H9 (cell line): ENCODE measurements at regions not wholly inside any gene's neighbourhood (a gene's known extent, or its start where the extent isn't known, plus 50 kb on each side); places are given as distances from the start of the nearest gene placed in this dataset.
"Not testable (repeated sequence)": the region's sequence is repeated elsewhere in the genome, so short reads cannot be mapped to it uniquely, and the experiment has no call there.

Experiments
- DNase-seq: peaks from one replicate; pipeline ENCODE4 v3.0.0-alpha.2; 2017
- H2AFZ ChIP-seq: one replicate; pipeline ENCODE4 v1.6.1; 2013; ENCODE audit warnings: mild to moderate bottlenecking, low read length, control low read depth, moderate library complexity
- H2AK5ac ChIP-seq: 2 replicates; pipeline ENCODE4 v1.6.1; 2013; ENCODE audit warnings: low read length, control low read depth, mixed read lengths; ENCODE audit not compliant: insufficient read length
- H2BK120ac ChIP-seq: one replicate; pipeline ENCODE4 v1.6.1; 2013; ENCODE audit warnings: low read depth, mild to moderate bottlenecking, low read length, control low read depth, inconsistent platforms; ENCODE audit not compliant: poor library complexity, severe bottlenecking
- H2BK12ac ChIP-seq: 2 replicates; pipeline ENCODE4 v1.6.1; 2013; ENCODE audit warnings: low read length, control low read depth, mixed read lengths, low read depth; ENCODE audit not compliant: insufficient read length
- H2BK15ac ChIP-seq: 2 replicates; pipeline ENCODE4 v1.6.1; 2013; ENCODE audit warnings: low read depth, low read length, control low read depth
- H2BK20ac ChIP-seq: one replicate; pipeline ENCODE4 v1.6.1; 2013; ENCODE audit warnings: low read depth, mild to moderate bottlenecking, low read length, control low read depth, inconsistent platforms; ENCODE audit not compliant: poor library complexity, severe bottlenecking
- H2BK5ac ChIP-seq: 2 replicates; pipeline ENCODE4 v1.6.1; 2013; ENCODE audit warnings: low read length, control low read depth, mixed read lengths; ENCODE audit not compliant: insufficient read length
- H3K14ac ChIP-seq: 2 replicates; pipeline ENCODE4 v1.6.1; 2013; ENCODE audit warnings: low read length, control low read depth; ENCODE audit not compliant: insufficient read depth
- H3K18ac ChIP-seq: 2 replicates; pipeline ENCODE4 v1.6.1; 2013; ENCODE audit warnings: low read depth, mild to moderate bottlenecking, mixed read lengths, low read length, control low read depth; ENCODE audit not compliant: insufficient read length
- H3K23ac ChIP-seq: 2 replicates; pipeline ENCODE4 v1.6.1; 2013; ENCODE audit warnings: low read length, control low read depth, mixed read lengths, low read depth; ENCODE audit not compliant: insufficient read length
- H3K23me2 ChIP-seq: 2 replicates; pipeline ENCODE4 v1.6.1; 2013; ENCODE audit warnings: low read depth, mild to moderate bottlenecking, mixed read lengths, low read length, control low read depth; ENCODE audit not compliant: insufficient read length, poor library complexity, severe bottlenecking
- H3K27ac ChIP-seq: 2 replicates; pipeline ENCODE4 v1.5.1; 2013; ENCODE audit warnings: low read length, control low read depth, mixed read lengths, low read depth; ENCODE audit not compliant: insufficient read length
- H3K27me3 ChIP-seq: 2 replicates; pipeline ENCODE4 v1.6.1; 2013; ENCODE audit warnings: low read length, control low read depth, inconsistent platforms; ENCODE audit not compliant: insufficient read depth
- H3K4ac ChIP-seq: 2 replicates; pipeline ENCODE4 v1.6.1; 2013; ENCODE audit warnings: low read depth, mild to moderate bottlenecking, control low read depth, inconsistent platforms, low read length, moderate library complexity
- H3K4me1 ChIP-seq: 2 replicates; pipeline ENCODE4 v1.6.1; 2013; ENCODE audit warnings: low read length, control low read depth, inconsistent platforms; ENCODE audit not compliant: insufficient read depth
- H3K4me2 ChIP-seq: 2 replicates; pipeline ENCODE4 v1.6.1; 2013; ENCODE audit warnings: low read length, control low read depth, mixed read lengths; ENCODE audit not compliant: insufficient read length, insufficient read depth
- H3K56ac ChIP-seq: 2 replicates; pipeline ENCODE4 v1.6.1; 2013; ENCODE audit warnings: low read depth, mild to moderate bottlenecking, mixed read lengths, low read length, control low read depth; ENCODE audit not compliant: insufficient read length
- H3K79me1 ChIP-seq: 2 replicates; pipeline ENCODE4 v1.6.1; 2013; ENCODE audit warnings: low read depth, mild to moderate bottlenecking, moderate library complexity, low read length, control low read depth, inconsistent platforms; ENCODE audit not compliant: insufficient read depth, poor library complexity, severe bottlenecking
- H3K79me2 ChIP-seq: 2 replicates; pipeline ENCODE4 v1.6.1; 2013; ENCODE audit warnings: low read length, control low read depth, inconsistent platforms; ENCODE audit not compliant: insufficient read depth
- H3K9ac ChIP-seq: 2 replicates; pipeline ENCODE4 v1.6.1; 2013; ENCODE audit warnings: low read length, control low read depth, mixed read lengths; ENCODE audit not compliant: insufficient read length; ENCODE audit errors: extremely low read depth
- H3K9me3 ChIP-seq: one replicate; pipeline ENCODE4 v1.6.1; 2013; ENCODE audit warnings: low read depth, low read length, inconsistent platforms; ENCODE audit not compliant: control insufficient read depth
- H3T11ph ChIP-seq: one replicate; pipeline ENCODE4 v1.6.1; 2013; ENCODE audit warnings: mild to moderate bottlenecking, low read length, control low read depth, inconsistent platforms
- H4K20me1 ChIP-seq: one replicate; pipeline ENCODE4 v1.6.1; 2013; ENCODE audit not compliant: control insufficient read depth, insufficient read length, insufficient read depth
- H4K5ac ChIP-seq: 2 replicates; pipeline ENCODE4 v1.6.1; 2013; ENCODE audit warnings: low read depth, mild to moderate bottlenecking, mixed read lengths, low read length, control low read depth; ENCODE audit not compliant: insufficient read length
- H4K8ac ChIP-seq: replicated peaks from 2 replicates; pipeline ENCODE4 v1.6.1; 2013; ENCODE audit warnings: low read length, control low read depth, mixed read lengths, low read depth; ENCODE audit not compliant: insufficient read length
- H4K91ac ChIP-seq: 2 replicates; pipeline ENCODE4 v1.6.1; 2013; ENCODE audit warnings: low read depth, mild to moderate bottlenecking, moderate library complexity, mixed read lengths, low read length, control low read depth; ENCODE audit not compliant: insufficient read length
- H3K27ac Mint-ChIP-seq, 3 experiments: 2 replicates in 2 of 3; 3 replicates in 1 of 3; pipeline ENCODE4 v1.8.0; 2020 to 2021; ENCODE audit warnings: mixed read lengths in 3 of 3, mild to moderate bottlenecking in 1 of 3, moderate library complexity in 1 of 3
- H3K27me3 Mint-ChIP-seq: 2 replicates; pipeline ENCODE4 v1.8.0; 2021; ENCODE audit warnings: low read depth, mild to moderate bottlenecking, moderate library complexity, mixed read lengths
- H3K36me3 Mint-ChIP-seq, 3 experiments: 2 replicates in 2 of 3; 3 replicates in 1 of 3; pipeline ENCODE4 v1.8.0; 2020 to 2021; ENCODE audit warnings: low read depth in 3 of 3, mixed read lengths in 3 of 3; ENCODE audit not compliant: insufficient read depth in 1 of 3
- H3K4me1 Mint-ChIP-seq, 2 experiments: 2 replicates each; pipeline ENCODE4 v1.8.0; 2020; ENCODE audit warnings: mixed read lengths in 2 of 2
- H3K4me3 Mint-ChIP-seq, 2 experiments: 2 replicates in 1 of 2; 3 replicates in 1 of 2; pipeline ENCODE4 v1.8.0; 2020 to 2021; ENCODE audit warnings: mild to moderate bottlenecking in 2 of 2, mixed read lengths in 2 of 2, moderate library complexity in 1 of 2
- H3K9me3 Mint-ChIP-seq, 2 experiments: 2 replicates in 1 of 2; 3 replicates in 1 of 2; pipeline ENCODE4 v1.8.0; 2020; ENCODE audit warnings: mild to moderate bottlenecking in 2 of 2, mixed read lengths in 2 of 2, moderate library complexity in 1 of 2
- WGBS: extraction: QIAGEN DNeasy Blood & Tissue Kit; methylation state at CpG from one replicate; pipeline ENCODE4 v1.1.7; 2013; ENCODE audit warnings: missing lambda C conversion rate, low lambda C conversion rate, mixed read lengths; ENCODE audit not compliant: insufficient read length; ENCODE audit errors: extremely low coverage; 5-methylcytosine and 5-hydroxymethylcytosine counted together

GRCh38 chr16:21512280-21513192 lies 86.8 kb upstream of the METTL9 start:
- H3K56ac ChIP-seq, H3K4ac ChIP-seq, H4K20me1 ChIP-seq, H3K9ac ChIP-seq, H3K4me3 Mint-ChIP-seq, H3K23me2 ChIP-seq, H3K27ac ChIP-seq, H4K91ac ChIP-seq, H3K4me2 ChIP-seq, H3K27ac Mint-ChIP-seq, H4K5ac ChIP-seq, H3K9me3 ChIP-seq, H3K27me3 ChIP-seq, H3K18ac ChIP-seq, H2BK15ac ChIP-seq, H2BK5ac ChIP-seq, H2AK5ac ChIP-seq, H3T11ph ChIP-seq, H3K4me1 ChIP-seq, H2AFZ ChIP-seq, H3K9me3 Mint-ChIP-seq, H2BK20ac ChIP-seq, H3K14ac ChIP-seq, H2BK12ac ChIP-seq, H3K23ac ChIP-seq, H3K27me3 Mint-ChIP-seq, H2BK120ac ChIP-seq, H4K8ac ChIP-seq: not testable (repeated sequence)
- Histone ChIP-seq H3K79me2 (peaks cover 76% of the 10 kb centered on the region), H3K79me1 (peaks cover 16% of the 10 kb centered on the region)
- peaks cover 71 to 85% of the 10 kb centered on the region in 2 experiments for H3K4me1 Mint-ChIP-seq
- peaks cover 33 to 75% (median 60%) of the 10 kb centered on the region in 3 experiments for H3K36me3 Mint-ChIP-seq
- WGBS: no CpG with 5 or more reads among the region's 20 CpGs
- DNase-seq: peak; percentile 29

- H3K4me2 ChIP-seq, H2BK12ac ChIP-seq, H2AK5ac ChIP-seq, H2BK5ac ChIP-seq, H3K9me3 ChIP-seq, H3K9me3 Mint-ChIP-seq, H3K4me3 Mint-ChIP-seq, H3K23ac ChIP-seq, H4K91ac ChIP-seq, H3K4me1 ChIP-seq, H4K8ac ChIP-seq, H3K27me3 Mint-ChIP-seq, H3K18ac ChIP-seq, H4K5ac ChIP-seq, H3K56ac ChIP-seq, H2AFZ ChIP-seq, H3K4ac ChIP-seq, H3K27me3 ChIP-seq, H2BK15ac ChIP-seq, H3K14ac ChIP-seq, H3K23me2 ChIP-seq, H3T11ph ChIP-seq, H3K27ac ChIP-seq, H4K20me1 ChIP-seq, H2BK20ac ChIP-seq, H2BK120ac ChIP-seq, H3K9ac ChIP-seq: not testable (repeated sequence)
- peak; percentile 34 for DNase-seq
- peaks cover 32 to 73% (median 56%) of the 10 kb centered on the region in 3 experiments for H3K36me3 Mint-ChIP-seq
- Histone ChIP-seq H3K79me1 (peaks cover 15% of the 10 kb centered on the region), H3K79me2 (peaks cover 76% of the 10 kb centered on the region)
- no CpG with 5 or more reads among the region's 9 CpGs for WGBS
- H3K4me1 Mint-ChIP-seq: peaks cover 67 to 83% of the 10 kb centered on the region in 2 experiments
- H3K27ac Mint-ChIP-seq: peak overlapping the region in 1 of 3 experiments; percentile 44; a peak in 1 of 7 replicates
Observed at GRCh38 chr16:21513337-21513741, 86.0 kb upstream of the METTL9 start.
